ENCODE measurements at regions not wholly inside any gene's neighbourhood (a gene's known extent, or its start where the extent isn't known, plus 50 kb on each side); places are given as distances from the start of the nearest gene placed in this dataset.

DNA sequence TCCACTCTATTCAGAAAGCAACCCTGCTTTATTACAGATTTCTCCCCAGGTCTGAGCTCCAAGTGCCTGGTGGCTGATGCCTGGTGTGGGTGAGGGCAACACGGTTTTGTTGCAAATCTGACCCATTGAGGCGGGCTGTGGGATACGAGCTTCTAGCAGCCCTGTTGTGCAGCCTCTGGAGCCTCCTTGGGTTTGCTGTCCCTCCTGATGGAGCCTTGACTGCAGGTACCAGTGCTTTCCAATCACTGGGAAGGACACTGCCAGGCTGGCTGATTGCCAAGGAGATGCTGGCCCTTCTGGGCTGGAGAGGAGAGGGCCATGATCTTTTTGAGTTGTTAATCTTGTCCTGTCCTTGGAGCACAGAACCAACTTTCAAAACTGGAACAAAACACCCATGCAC, 151.0 kb upstream of the RGMA start:
- TF ChIP-seq, protein P1, sequence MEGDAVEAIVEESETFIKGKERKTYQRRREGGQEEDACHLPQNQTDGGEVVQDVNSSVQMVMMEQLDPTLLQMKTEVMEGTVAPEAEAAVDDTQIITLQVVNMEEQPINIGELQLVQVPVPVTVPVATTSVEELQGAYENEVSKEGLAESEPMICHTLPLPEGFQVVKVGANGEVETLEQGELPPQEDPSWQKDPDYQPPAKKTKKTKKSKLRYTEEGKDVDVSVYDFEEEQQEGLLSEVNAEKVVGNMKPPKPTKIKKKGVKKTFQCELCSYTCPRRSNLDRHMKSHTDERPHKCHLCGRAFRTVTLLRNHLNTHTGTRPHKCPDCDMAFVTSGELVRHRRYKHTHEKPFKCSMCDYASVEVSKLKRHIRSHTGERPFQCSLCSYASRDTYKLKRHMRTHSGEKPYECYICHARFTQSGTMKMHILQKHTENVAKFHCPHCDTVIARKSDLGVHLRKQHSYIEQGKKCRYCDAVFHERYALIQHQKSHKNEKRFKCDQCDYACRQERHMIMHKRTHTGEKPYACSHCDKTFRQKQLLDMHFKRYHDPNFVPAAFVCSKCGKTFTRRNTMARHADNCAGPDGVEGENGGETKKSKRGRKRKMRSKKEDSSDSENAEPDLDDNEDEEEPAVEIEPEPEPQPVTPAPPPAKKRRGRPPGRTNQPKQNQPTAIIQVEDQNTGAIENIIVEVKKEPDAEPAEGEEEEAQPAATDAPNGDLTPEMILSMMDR (IDR thresholded peaks at IDR 0.05; ENCODE audit: low read depth, low read length) = no peak
- DNase-seq (ENCODE audit: low read depth in 2 of 2) = no peak
- no peak overlapping the region for H3K4me3 ChIP-seq (replicated peaks in 1 of 2; ENCODE audit: low read depth in 2 of 2, low read length in 2 of 2)

DNA sequence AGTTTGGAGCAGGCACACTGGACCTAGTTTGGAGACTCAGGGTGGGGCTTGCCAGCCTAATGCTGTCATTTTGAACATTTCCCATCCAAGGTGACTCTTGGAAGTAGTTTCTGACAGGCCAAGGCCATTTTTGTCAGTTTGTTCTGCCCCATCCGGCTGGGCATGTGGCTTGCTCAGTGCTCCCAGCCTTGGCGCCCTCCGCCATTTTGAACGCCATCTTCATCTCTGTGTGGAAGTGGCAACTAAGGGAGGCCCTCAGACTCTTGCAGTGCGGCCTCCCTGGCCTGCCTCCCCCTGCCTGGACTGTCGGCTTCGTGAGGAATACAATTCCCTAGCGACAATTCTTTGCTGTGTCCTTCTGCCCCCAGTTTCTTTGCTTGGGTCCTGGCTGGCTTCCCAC, 150.6 kb upstream of the RGMA start:
- no peak overlapping the region for H3K4me3 ChIP-seq (replicated peaks in 1 of 2; ENCODE audit: low read depth in 2 of 2, low read length in 2 of 2)
- DNase-seq (ENCODE audit: low read depth in 2 of 2) = no peak
- TF ChIP-seq, protein P1 (IDR thresholded peaks at IDR 0.05; ENCODE audit: low read depth, low read length) = no peak

DNA sequence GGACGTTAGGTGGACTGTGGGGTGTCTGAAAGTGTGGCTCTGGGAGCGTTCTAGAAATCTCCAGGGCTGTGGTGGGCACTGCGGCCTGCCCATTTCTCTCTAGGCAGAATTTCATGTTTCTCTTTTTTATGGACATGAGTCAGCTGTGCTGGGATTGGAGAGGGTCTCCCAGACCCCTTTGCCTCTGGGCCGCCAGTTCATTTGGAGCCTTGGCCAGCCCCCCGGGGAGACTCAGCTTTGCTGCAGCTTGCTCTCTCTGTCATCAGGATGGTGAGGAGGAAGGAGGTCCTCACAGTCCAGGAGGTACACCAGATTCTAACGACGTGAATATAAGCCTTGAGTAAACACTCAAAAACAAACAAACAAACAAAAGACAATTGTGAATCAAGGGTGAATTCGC, 149.6 kb upstream of the RGMA start:
- TF ChIP-seq, protein P1 (IDR thresholded peaks at IDR 0.05; ENCODE audit: low read depth, low read length) = no peak

DNA sequence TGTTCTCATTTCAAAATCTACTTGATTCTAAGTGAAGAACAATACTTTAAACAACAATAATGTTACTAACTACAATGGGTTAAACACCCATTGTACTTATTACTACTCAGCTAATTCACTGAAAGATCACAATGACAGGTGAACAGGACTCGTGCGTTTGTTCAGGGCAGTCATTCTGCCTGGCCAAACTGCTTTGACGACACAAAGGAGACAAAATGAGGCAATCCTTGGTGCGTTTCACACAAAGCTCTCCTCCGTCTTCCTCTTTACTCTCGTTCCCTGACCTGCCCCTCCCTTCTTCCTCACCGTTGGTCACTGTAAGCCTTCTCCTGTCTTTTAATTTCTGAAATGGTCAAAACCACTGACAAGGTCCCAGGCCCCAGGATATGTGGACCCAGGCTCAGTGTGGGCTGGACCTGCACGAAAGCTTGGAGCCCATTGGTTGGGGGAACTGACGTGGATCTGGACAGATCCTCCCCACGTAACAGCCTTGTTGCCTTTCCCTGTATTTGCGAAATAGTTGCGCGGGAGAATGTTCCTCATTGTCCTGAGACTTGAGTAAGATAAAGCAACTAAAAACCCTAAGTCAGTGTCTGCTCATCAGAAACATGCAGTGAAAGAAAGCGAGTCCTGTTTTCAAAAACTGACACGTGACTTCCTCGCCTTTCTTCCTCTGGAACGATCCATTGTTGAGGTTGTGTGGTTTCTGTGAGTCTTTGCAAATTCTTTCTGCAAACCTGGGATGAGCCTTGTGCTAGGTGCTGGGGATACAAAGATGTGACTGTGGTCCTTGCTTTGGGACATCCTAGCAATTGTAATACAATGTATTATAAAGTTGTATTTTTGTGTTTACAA, 147.1 kb upstream of the RGMA start:
- no peak overlapping the region for H3K4me3 ChIP-seq (replicated peaks in 1 of 2; ENCODE audit: low read depth in 2 of 2, low read length in 2 of 2)
- TF ChIP-seq, protein P1 (IDR thresholded peaks at IDR 0.05; ENCODE audit: low read depth, low read length) = no peak
- DNase-seq (ENCODE audit: low read depth in 2 of 2) = no peak

More for the DNA sequence above, 149.6 kb upstream of the RGMA start:
- no peak for DNase-seq (ENCODE audit: low read depth in 2 of 2)
- no peak overlapping the region for H3K4me3 ChIP-seq (replicated peaks in 1 of 2; ENCODE audit: low read depth in 2 of 2, low read length in 2 of 2)

DNA sequence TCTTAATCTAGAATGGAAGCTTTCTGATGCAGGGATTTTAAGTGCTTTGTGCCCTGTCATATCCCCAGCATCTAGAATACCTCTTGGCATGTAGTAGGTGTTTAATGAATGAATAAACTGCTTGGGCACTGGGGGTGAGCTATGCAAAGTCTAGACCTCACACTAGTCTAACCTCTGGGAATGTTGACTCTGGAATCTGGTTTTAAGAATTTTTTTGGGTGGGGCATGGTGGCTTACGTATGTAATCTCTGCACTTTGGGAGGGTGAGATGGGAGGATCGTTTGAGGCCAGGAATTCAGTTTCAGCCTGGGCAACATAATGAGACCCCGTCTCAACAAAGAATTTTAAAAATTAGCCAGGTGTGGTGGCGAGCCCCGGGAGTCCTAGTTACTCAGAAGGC, 146.3 kb upstream of the RGMA start:
- TF ChIP-seq, protein P1 (IDR thresholded peaks at IDR 0.05; ENCODE audit: low read depth, low read length) = no peak
- DNase-seq (ENCODE audit: low read depth in 2 of 2) = no peak
- no peak overlapping the region for H3K4me3 ChIP-seq (replicated peaks in 1 of 2; ENCODE audit: low read depth in 2 of 2, low read length in 2 of 2)

DNA sequence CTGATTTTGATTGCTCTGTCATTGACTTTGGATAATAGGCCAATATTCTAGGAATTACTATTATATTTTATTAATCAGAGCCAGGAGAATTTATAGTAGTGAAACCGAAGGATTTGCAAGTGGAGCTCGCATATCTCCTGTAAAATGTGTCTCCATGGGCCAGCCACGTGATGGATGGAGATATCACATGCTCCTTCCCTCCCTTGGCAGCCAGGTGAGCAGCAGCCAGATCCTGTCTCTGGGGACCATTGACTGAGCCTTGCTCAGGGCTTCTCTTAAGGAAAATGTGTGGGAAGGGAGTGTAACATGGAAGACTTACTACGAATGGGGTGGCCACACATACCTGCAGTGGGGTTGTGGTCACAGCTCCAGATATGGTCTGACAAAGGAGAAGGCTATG, 144.7 kb upstream of the RGMA start:
- TF ChIP-seq, protein P1 (IDR thresholded peaks at IDR 0.05; ENCODE audit: low read depth, low read length) = no peak
- no peak for DNase-seq (ENCODE audit: low read depth in 2 of 2)
- H3K4me3 ChIP-seq (replicated peaks in 1 of 2; ENCODE audit: low read depth in 2 of 2, low read length in 2 of 2) = no peak overlapping the region

Data from cardiac fibroblast (primary cell).